ENCODE measurements at regions not wholly inside any gene's neighbourhood (a gene's known extent, or its start where the extent isn't known, plus 50 kb on each side); places are given as distances from the start of the nearest gene placed in this dataset.
"Not testable (repeated sequence)": the region's sequence is repeated elsewhere in the genome, so short reads cannot be mapped to it uniquely, and the experiment has no call there.

- DNase-seq, result no peak
Observed at GRCh38 chr6:131430531-131430930, 142.5 kb upstream of the ARG1 start.

- no peak for DNase-seq
Observed at GRCh38 chr6:131431718-131432117, 141.3 kb upstream of the ARG1 start.

- no peak for DNase-seq
Observed at GRCh38 chr6:131433927-131434326, 139.1 kb upstream of the ARG1 start.

DNA sequence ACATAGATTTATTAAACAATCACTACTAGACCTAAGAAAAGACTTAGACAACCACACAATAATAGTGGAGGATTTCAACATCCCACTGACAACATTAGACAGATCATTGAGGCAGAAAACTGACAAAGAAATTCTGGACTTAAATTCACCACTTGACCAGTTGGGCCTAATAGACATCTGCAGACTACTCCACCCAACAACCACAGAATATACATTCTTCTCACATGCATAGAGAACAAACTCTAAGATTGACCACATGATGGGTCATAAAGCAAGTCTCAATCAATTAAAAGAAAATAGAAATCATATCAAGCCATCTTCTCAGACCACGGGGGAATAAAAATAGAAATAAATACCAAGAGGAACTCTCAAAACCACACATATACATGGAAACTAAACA is 136.7 kb upstream of the ARG1 start:
- no peak for DNase-seq

- DNase-seq, result no peak
Observed at GRCh38 chr6:131443014-131443413, 130.0 kb upstream of the ARG1 start.

DNA sequence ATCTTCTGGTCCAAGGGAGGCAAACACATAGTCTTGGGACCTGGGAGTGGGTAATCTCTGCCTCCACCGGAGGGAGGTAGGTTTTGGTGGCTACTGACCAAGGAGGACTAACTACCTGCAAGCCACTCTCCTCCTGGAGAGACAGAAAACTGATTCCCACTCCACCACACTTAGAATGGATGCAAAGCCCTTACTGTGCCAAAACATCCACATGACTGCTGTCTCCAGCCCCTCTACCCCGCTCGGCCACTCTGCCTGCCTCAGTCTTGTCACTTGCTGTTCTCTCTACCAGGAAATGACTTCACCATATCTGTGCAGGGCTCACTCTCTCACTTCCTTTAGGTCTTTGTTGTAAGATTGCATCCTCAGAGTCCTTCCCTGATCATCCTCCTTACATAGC is 129.5 kb upstream of the ARG1 start:
- DNase-seq, result no peak

GRCh38 chr6:131445356-131445755 is 127.7 kb upstream of the ARG1 start:
- not testable (repeated sequence) for DNase-seq

- no peak for DNase-seq
Observed at GRCh38 chr6:131450861-131451260, 122.2 kb upstream of the ARG1 start.

GRCh38 chr6:131451321-131452144 is 121.5 kb upstream of the ARG1 start:
- DNase-seq, result no peak

DNA sequence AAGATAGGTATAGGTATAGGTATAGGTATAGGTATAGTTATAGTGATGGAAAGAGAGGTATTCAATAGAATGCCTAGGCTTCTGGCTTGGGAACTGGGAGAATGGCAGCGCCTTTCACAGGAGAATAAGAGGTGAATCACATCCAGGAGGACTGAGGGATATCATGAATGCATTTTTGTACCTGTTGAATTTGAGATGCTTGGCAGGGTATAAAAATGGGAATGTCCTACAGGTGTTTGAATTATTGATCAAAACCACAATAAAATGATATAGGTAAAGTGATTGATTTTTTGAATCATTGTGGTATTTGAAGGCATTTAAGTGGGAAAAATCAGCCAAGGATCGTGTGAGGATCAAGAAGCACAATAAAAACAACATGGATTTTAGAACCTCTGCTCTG is 119.2 kb upstream of the ARG1 start:
- no peak for DNase-seq

DNA sequence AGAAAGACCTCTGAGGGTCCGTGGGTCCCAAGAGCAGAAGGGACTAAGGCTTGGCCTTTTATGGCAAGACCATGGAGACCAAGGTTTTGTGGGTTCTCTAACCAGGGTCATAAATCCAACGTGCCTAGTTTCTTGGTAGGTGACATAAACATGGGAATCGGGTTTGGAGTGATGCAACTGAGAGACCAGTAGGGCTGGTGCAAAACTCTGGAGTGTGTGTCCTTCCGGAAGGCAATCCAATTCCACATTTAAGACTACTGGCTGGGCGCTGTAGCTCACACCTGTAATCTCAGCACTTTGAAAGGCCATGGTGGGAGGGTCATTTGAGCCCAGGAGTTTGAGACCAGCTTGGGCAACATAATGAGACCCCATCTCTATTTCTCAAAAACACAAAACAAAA is 116.5 kb upstream of the ARG1 start:
- DNase-seq, result no peak

GRCh38 chr6:131459005-131459404 is 114.0 kb upstream of the ARG1 start:
- DNase-seq, result no peak

DNA sequence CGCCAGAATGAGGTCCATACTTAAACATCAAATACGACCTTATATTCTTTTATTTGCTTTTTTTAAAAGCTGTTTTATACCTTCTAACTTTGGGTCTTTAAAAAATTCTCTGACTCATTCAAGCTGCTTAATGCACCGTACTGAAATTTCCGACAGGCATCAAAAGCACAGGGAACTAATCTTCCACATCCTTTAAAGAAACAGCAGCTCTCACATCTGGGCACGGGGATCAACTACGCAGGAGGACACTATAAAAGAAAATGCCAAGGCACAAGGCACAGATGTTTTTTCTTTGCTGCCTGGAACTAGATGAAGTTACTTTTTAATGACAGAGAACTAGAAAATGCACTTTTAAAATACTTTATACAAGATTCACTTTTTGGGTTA is 112.4 kb upstream of the ARG1 start:
- no peak for DNase-seq

DNA sequence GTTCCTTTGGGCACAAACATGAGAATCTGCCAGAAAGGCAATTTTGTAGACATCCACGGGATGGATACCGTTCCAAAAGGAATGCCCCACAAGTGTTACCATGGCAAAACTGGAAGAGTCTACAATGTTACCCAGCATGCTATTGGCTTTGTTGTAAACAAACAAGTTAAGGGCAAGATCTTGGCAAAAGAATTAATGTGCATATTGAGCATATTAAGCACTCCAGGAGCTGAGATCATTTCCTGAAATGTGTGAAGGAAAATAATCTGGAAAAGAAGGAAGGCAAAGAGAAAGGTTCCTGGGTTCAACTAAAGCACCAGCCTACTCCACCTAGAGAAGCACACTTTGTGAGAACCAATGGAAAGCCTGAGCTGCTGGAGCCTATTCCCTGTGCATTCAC is 103.9 kb upstream of the ARG1 start:
- DNase-seq, result no peak

DNA sequence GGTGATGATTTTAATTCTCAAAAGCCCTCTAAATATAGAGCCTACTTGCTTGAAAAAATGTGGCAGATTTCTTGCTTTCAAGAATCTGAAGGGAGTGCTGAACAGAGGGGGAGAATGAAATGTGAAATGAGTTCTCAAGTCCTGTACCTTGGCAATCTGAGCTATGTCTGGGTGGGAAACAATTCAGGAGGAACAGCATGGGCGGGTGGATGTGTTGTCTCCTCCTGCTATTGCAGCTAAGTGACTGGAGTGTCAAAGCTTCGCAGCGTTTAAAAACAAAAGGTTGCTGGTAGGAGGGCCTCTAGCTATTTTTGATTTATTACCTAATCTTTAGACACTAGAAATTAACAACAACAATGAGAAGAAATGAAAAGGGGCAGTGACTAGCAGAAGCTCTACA is 102.5 kb upstream of the ARG1 start:
- peak; percentile 21 for DNase-seq

DNA sequence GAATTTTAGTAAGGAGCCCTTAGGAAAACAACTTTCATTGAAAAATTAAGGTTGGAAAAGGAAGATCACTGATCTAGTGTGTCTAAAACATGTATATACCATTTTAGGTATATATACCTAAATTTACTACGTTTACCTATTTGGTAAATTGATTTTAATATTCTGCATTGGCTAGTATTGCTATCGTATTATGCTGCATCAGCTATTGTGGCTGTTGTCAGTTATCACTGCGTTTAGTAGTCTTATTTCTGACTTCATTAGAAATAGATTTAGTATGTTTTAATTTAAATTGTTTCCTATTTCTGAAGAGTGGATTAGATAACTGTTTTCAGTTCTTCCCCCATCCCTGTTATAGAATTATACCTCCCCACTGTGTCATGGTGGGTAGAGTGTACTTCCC is 101.7 kb upstream of the ARG1 start:
- DNase-seq, result no peak

DNA sequence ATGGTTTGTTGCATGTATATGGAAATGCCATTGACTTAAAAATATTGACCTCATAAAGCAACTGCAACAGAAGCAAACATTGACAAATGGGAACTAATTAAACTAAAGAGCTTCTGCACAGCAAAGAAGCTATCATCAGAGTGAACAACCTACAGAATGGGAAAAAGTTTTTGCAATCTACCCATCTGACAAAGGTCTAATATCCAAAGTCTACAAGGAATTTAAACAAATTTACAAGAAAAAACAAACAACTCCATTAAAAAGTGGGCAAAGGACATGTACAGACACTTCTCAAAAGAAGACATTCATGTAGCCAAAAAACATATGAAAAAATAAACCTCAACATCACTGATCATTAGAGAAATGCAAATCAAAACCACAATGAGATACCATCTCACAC is 99.7 kb upstream of the ARG1 start:
- not testable (repeated sequence) for DNase-seq

- DNase-seq, result no peak
Observed at GRCh38 chr6:131476362-131476761, 96.7 kb upstream of the ARG1 start.

- DNase-seq, result not testable (repeated sequence)
Observed at GRCh38 chr6:131478740-131479211, 94.2 kb upstream of the ARG1 start.

GRCh38 chr6:131486608-131487007 is 86.4 kb upstream of the ARG1 start:
- no peak for DNase-seq

GRCh38 chr6:131488780-131489179 is 84.2 kb upstream of the ARG1 start:
- DNase-seq, result no peak

- DNase-seq, result no peak
Observed at GRCh38 chr6:131490441-131490840, 82.6 kb upstream of the ARG1 start.

DNA sequence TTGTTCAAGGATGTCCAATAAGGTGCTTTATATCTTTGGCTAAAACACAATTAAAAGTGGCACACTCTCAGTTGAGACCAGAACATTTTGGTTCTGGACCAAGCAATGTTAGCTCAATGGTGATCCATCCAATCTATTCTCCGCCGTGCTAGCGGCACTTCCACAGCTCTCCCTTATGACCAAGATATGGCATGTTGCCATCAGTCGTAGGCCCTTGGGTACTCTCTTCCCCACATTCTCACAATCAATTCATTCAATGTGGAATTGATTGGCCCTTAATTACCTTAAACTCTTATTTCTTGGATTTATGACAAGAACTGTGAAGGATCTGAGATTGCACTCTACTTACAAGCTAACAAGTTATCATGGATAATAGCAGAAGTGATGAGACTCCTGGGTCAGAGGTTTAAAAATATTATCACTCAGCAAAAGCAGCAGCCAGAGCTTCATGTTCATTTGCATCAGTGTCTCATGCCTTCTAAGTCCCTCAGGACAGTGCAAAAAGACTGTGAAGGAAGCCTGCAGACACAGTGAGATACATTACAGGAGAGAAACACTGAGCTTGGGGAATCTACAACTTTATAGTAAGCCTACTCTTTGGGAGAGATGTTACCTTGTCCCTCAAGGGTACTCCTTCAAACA is 80.0 kb upstream of the ARG1 start:
- no peak for DNase-seq

GRCh38 chr6:131504387-131504786 is 68.6 kb upstream of the ARG1 start:
- DNase-seq, result not testable (repeated sequence)
